ENCODE measurements at regions not wholly inside any gene's neighbourhood (a gene's known extent, or its start where the extent isn't known, plus 50 kb on each side); places are given as distances from the start of the nearest gene placed in this dataset.

- no peak overlapping the region for H3K4me3 ChIP-seq (ENCODE audit: low read depth, low read length)
- no peak for DNase-seq (ENCODE audit: low read depth)
- no peak for TF ChIP-seq CTCF (IDR thresholded peaks at IDR 0.05; ENCODE audit: insufficient read depth, low read depth, low read length, missing control alignments)
Measured at GRCh38 chr10:78579576-78579975, 489.2 kb upstream of the ZMIZ1 start.

GRCh38 chr10:78579995-78580394, 488.8 kb upstream of the ZMIZ1 start:
- TF ChIP-seq CTCF (IDR thresholded peaks at IDR 0.05; ENCODE audit: insufficient read depth, low read depth, low read length, missing control alignments) = no peak
- no peak for DNase-seq (ENCODE audit: low read depth)
- no peak overlapping the region for H3K4me3 ChIP-seq (ENCODE audit: low read depth, low read length)

- DNase-seq (ENCODE audit: low read depth) = no peak
- TF ChIP-seq CTCF (IDR thresholded peaks at IDR 0.05; ENCODE audit: insufficient read depth, low read depth, low read length, missing control alignments) = no peak
- no peak overlapping the region for H3K4me3 ChIP-seq (ENCODE audit: low read depth, low read length)
Measured at GRCh38 chr10:78581133-78581694, 487.6 kb upstream of the ZMIZ1 start.

GRCh38 chr10:78582540-78582939, 486.2 kb upstream of the ZMIZ1 start:
- DNase-seq (ENCODE audit: low read depth) = no peak
- no peak for TF ChIP-seq CTCF (IDR thresholded peaks at IDR 0.05; ENCODE audit: insufficient read depth, low read depth, low read length, missing control alignments)
- no peak overlapping the region for H3K4me3 ChIP-seq (ENCODE audit: low read depth, low read length)

- no peak overlapping the region for H3K4me3 ChIP-seq (ENCODE audit: low read depth, low read length)
- no peak for DNase-seq (ENCODE audit: low read depth)
- TF ChIP-seq CTCF (IDR thresholded peaks at IDR 0.05; ENCODE audit: insufficient read depth, low read depth, low read length, missing control alignments) = no peak
Measured at GRCh38 chr10:78584266-78584665, 484.5 kb upstream of the ZMIZ1 start.

GRCh38 chr10:78584681-78585080, 484.1 kb upstream of the ZMIZ1 start:
- no peak overlapping the region for H3K4me3 ChIP-seq (ENCODE audit: low read depth, low read length)
- TF ChIP-seq CTCF (IDR thresholded peaks at IDR 0.05; ENCODE audit: insufficient read depth, low read depth, low read length, missing control alignments) = no peak
- DNase-seq (ENCODE audit: low read depth) = no peak

- no peak overlapping the region for H3K4me3 ChIP-seq (ENCODE audit: low read depth, low read length)
- DNase-seq (ENCODE audit: low read depth) = no peak
- no peak for TF ChIP-seq CTCF (IDR thresholded peaks at IDR 0.05; ENCODE audit: insufficient read depth, low read depth, low read length, missing control alignments)
Measured at GRCh38 chr10:78585952-78586351, 482.8 kb upstream of the ZMIZ1 start.

All from GM12865 (cell line).